ENCODE measurements at regions not wholly inside any gene's neighbourhood (a gene's known extent, or its start where the extent isn't known, plus 50 kb on each side); places are given as distances from the start of the nearest gene placed in this dataset.
A peak's percentile ranks its signal among the peaks of the same experiment; 100 is the strongest.

DNA sequence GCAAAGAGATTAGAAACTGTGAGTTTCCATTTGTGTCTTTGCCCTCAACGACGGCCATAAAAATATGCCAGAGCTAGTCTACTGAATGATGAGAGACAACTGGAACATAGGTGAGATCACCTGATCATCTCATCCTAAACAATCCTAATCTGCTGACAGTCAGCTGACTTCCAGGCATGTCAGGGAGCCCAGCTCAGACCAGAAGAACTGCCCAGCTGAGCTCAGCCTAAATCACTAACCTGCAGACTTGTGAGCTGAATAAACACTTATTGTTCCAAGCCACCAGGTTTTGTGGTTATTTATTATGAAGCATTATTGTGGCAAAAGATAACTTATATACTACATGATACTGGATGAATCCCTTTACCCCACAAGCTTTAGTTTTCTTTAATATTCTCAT lies 118.9 kb upstream of the PLEKHG7 start:
- Histone ChIP-seq H3K4me1 (peaks cover 12% of the 10 kb centered on the region), H3K36me3 (no peaks in the 10 kb centered on the region), H3K4me3 (ENCODE audit: low read depth, low read length) (no peak overlapping the region), H3K9me3 (no peaks in the 10 kb centered on the region), H3K27me3 (no peaks in the 10 kb centered on the region)
- TF ChIP-seq, protein P1, sequence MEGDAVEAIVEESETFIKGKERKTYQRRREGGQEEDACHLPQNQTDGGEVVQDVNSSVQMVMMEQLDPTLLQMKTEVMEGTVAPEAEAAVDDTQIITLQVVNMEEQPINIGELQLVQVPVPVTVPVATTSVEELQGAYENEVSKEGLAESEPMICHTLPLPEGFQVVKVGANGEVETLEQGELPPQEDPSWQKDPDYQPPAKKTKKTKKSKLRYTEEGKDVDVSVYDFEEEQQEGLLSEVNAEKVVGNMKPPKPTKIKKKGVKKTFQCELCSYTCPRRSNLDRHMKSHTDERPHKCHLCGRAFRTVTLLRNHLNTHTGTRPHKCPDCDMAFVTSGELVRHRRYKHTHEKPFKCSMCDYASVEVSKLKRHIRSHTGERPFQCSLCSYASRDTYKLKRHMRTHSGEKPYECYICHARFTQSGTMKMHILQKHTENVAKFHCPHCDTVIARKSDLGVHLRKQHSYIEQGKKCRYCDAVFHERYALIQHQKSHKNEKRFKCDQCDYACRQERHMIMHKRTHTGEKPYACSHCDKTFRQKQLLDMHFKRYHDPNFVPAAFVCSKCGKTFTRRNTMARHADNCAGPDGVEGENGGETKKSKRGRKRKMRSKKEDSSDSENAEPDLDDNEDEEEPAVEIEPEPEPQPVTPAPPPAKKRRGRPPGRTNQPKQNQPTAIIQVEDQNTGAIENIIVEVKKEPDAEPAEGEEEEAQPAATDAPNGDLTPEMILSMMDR (IDR thresholded peaks at IDR 0.05; ENCODE audit: low read depth, low read length), result no peak
- no peak for DNase-seq

DNA sequence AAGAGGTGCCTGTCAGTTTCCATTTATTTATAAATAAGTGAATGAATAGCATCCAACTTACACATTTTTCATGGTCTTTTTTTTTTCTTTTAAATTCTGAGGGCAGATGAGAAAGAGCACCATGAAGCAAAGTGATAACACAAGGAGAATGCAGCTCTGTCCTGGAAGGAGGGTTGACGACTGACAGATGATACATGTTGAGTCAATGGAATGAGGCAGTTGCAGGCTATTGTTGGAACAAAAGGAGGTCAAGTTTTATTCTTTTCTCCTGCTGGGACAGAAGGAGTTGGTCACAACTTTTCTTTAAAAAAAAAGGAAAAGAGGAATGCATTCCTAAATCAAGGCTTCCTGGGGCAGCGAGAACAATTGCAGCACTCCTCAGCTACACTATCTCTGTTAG lies 119.9 kb upstream of the PLEKHG7 start:
- TF ChIP-seq, protein P1 (IDR thresholded peaks at IDR 0.05; ENCODE audit: low read depth, low read length), result no peak
- Histone ChIP-seq H3K4me1 (peaks cover 12% of the 10 kb centered on the region), H3K4me3 (ENCODE audit: low read depth, low read length) (no peak overlapping the region), H3K27me3 (no peaks in the 10 kb centered on the region), H3K9me3 (no peaks in the 10 kb centered on the region), H3K36me3 (no peaks in the 10 kb centered on the region)
- DNase-seq, result no peak

DNA sequence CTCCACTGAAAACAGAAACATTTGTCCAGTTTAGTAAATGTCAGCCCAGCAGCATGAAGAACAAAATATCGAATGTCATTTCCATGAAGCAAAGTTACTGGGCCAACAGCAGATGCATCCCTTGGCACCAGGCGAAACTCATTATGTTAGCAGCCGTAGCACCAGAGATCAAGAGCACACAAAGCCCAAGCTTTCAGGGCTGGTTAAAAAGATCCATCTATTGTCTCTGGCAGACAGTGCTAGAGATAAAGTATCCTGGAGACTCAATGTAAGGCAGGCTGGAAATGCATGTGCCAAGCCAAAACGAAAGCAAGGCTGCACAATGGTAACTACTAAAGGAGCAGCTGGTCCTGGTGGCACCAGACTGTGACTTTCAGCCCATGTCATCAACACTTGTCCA lies 120.3 kb upstream of the PLEKHG7 start:
- peak; percentile 48 for DNase-seq
- TF ChIP-seq, protein P1 (IDR thresholded peaks at IDR 0.05; ENCODE audit: low read depth, low read length), result no peak

DNA sequence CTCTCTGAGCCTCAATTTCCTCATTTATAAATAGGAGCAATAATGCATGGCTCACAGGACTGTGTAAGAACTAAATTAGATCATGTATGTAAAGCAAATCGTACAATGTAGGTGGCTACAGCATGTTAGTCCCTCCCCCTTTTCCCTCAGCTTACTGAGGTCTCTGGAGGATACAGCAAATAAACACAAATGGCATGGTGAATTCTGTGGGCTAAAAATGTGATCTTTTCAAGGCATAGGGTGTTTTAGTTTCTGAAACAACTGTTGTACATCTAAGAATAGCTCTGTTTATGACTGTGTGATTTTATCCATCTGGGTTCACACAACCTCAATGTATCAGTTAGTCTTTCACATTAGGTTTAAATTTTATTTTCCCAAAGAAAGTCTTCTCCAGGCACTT lies 121.2 kb upstream of the PLEKHG7 start:
- no peaks in the 10 kb centered on the region for H3K9me3 ChIP-seq
- H3K4me3 ChIP-seq (ENCODE audit: low read depth, low read length), result no peak overlapping the region
- TF ChIP-seq, protein P1 (IDR thresholded peaks at IDR 0.05; ENCODE audit: low read depth, low read length), result no peak
- H3K27me3 ChIP-seq, result no peaks in the 10 kb centered on the region
- no peak for DNase-seq
- H3K36me3 ChIP-seq, result no peaks in the 10 kb centered on the region
- H3K4me1 ChIP-seq, result peaks cover 12% of the 10 kb centered on the region

More for the DNA sequence above, 120.3 kb upstream of the PLEKHG7 start:
- Histone ChIP-seq H3K4me3 (ENCODE audit: low read depth, low read length) (no peak overlapping the region), H3K27me3 (no peaks in the 10 kb centered on the region), H3K4me1 (peaks cover 12% of the 10 kb centered on the region), H3K36me3 (no peaks in the 10 kb centered on the region), H3K9me3 (no peaks in the 10 kb centered on the region)

DNA sequence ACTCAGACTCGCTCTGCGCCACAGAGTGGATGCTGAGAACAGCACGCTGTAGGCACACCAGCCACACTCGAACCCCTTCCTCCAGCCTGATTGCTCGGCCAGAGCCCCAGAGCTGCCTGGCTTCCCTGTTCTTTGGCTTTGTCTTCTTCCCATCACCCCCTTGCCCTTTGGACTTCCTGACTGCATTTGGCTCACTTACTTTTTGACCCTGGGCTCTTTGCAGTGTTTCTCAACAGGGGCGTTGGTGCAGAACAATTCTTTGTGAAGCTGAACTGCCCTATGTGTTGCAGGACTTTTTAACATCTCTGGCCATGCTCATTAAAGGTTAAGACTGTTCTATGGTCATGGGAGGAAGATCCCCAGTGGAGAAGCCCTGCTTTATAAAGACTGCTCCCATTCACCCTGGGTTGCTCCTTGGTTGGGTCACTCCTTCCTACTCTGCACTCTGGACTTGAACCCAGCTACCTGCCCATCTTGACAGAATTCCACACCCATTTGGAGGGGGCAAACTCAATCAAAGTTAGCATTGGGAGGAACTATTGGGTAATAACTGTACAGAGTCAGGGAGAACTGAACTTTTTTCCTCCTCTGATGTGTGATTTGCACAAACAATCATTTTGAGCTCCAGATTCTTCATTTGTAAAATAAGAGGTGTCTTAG lies 127.7 kb upstream of the PLEKHG7 start:
- H3K4me1 ChIP-seq, result no peaks in the 10 kb centered on the region; the same call in 1 of the 2 replicates
- DNase-seq, result no peak
- no peaks in the 10 kb centered on the region for H3K27me3 ChIP-seq
- TF ChIP-seq, protein P1 (IDR thresholded peaks at IDR 0.05; ENCODE audit: low read depth, low read length), result no peak
- no peaks in the 10 kb centered on the region for H3K36me3 ChIP-seq
- no peaks in the 10 kb centered on the region for H3K9me3 ChIP-seq
- H3K4me3 ChIP-seq (ENCODE audit: low read depth, low read length), result no peak overlapping the region

DNA sequence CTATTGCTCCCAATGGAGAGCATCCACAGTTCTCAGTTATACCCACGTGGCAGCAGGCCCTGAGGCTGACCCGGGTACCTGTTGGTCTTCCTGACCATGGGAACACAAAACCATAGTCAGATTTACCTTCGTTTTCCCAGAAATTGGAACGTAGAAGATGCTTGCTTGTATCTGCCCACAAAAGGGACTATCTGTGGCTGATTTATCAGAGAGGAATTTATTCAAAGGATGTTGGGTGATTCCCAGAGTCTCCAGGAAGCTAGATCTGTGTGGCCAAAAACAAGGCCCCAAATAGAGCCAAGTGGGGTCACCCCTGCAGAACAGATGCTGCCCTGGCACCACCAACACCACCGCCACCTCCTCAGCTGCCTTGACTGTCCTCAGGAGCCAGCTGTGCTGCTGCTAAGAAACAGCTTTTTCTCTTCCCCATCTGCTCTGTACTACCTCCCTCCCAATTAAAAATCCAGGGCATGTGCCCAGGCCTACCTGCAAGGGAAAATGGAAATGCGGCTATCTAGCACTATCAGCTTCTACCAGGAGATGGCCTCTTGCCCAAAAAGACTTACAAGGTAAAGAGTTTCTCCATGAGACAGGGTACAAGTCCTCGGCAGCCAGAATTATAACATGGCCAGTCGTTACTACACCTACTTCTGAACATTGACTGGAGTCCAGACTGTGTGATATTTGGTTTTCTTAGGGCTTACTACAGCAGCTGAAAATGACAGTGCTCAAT lies 128.6 kb upstream of the PLEKHG7 start:
- Histone ChIP-seq H3K36me3 (no peaks in the 10 kb centered on the region), H3K4me1 (no peaks in the 10 kb centered on the region; the same call in 1 of the 2 replicates), H3K4me3 (ENCODE audit: low read depth, low read length) (no peak overlapping the region), H3K9me3 (no peaks in the 10 kb centered on the region), H3K27me3 (no peaks in the 10 kb centered on the region)
- peak; percentile 14 for DNase-seq
- TF ChIP-seq, protein P1 (IDR thresholded peaks at IDR 0.05; ENCODE audit: low read depth, low read length), result peak; percentile 57

Data from BE2C (cell line).